ENCODE measurements at regions not wholly inside any gene's neighbourhood (a gene's known extent, or its start where the extent isn't known, plus 50 kb on each side); places are given as distances from the start of the nearest gene placed in this dataset.

DNA sequence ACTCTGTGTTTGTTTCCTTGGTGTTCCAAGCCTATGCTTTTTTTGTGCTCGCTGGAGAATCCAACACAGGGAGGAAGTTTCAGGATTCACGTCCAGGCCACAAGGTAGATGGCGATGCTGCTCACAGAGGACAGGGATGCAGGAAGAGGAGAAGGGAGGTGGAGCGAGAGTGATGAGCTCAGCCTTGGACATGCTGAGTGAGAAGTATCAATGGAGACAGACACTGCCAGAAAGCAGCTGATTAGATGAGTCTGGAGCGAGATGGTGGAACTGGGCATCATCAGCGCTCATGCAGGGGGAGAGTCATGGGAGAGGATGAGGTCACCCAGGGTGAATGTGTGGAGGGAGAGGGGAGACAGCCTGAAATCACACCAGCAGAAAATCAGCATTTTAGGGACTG lies 110.0 kb downstream of the GLUL start:
- H3K27me3 Mint-ChIP-seq (ENCODE audit: low read depth): peaks cover 3% of the 10 kb centered on the region
- H3K36me3 Mint-ChIP-seq (ENCODE audit: low read depth): no peaks in the 10 kb centered on the region
- no peaks in the 10 kb centered on the region for H3K4me1 Mint-ChIP-seq
- TF ChIP-seq, protein P1, sequence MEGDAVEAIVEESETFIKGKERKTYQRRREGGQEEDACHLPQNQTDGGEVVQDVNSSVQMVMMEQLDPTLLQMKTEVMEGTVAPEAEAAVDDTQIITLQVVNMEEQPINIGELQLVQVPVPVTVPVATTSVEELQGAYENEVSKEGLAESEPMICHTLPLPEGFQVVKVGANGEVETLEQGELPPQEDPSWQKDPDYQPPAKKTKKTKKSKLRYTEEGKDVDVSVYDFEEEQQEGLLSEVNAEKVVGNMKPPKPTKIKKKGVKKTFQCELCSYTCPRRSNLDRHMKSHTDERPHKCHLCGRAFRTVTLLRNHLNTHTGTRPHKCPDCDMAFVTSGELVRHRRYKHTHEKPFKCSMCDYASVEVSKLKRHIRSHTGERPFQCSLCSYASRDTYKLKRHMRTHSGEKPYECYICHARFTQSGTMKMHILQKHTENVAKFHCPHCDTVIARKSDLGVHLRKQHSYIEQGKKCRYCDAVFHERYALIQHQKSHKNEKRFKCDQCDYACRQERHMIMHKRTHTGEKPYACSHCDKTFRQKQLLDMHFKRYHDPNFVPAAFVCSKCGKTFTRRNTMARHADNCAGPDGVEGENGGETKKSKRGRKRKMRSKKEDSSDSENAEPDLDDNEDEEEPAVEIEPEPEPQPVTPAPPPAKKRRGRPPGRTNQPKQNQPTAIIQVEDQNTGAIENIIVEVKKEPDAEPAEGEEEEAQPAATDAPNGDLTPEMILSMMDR (IDR thresholded peaks at IDR 0.05; ENCODE audit: unreplicated experiment in 3 of 3): no peak
- H3K4me3 Mint-ChIP-seq: no peak overlapping the region
- H3K9me3 Mint-ChIP-seq: no peaks in the 10 kb centered on the region
- H3K27ac Mint-ChIP-seq: no peak overlapping the region

DNA sequence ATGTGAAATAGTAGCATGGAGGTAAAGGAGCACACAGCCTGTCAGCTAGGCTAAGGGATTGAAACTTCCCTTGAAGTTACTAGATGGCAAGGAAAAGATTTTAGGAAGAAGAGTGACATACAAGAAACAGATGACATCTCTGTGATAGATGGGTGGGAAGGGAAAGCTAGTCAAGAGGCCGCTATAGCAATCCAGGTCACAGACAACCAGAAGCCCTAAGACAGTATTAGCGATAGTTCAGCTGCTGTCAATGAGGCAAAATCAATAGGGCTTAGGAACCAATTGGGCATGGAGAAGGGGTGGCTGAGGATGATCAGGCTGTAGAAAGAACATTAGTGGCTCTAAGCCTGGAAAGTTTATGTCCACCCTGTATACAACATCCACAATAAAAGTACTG lies 111.1 kb downstream of the GLUL start:
- H3K36me3 Mint-ChIP-seq (ENCODE audit: low read depth): no peaks in the 10 kb centered on the region
- no peaks in the 10 kb centered on the region for H3K4me1 Mint-ChIP-seq
- no peak overlapping the region for H3K4me3 Mint-ChIP-seq
- peaks cover 3% of the 10 kb centered on the region for H3K27me3 Mint-ChIP-seq (ENCODE audit: low read depth)
- TF ChIP-seq, protein P1 (IDR thresholded peaks at IDR 0.05; ENCODE audit: unreplicated experiment in 3 of 3): no peak
- H3K27ac Mint-ChIP-seq: no peak overlapping the region
- no peaks in the 10 kb centered on the region for H3K9me3 Mint-ChIP-seq

DNA sequence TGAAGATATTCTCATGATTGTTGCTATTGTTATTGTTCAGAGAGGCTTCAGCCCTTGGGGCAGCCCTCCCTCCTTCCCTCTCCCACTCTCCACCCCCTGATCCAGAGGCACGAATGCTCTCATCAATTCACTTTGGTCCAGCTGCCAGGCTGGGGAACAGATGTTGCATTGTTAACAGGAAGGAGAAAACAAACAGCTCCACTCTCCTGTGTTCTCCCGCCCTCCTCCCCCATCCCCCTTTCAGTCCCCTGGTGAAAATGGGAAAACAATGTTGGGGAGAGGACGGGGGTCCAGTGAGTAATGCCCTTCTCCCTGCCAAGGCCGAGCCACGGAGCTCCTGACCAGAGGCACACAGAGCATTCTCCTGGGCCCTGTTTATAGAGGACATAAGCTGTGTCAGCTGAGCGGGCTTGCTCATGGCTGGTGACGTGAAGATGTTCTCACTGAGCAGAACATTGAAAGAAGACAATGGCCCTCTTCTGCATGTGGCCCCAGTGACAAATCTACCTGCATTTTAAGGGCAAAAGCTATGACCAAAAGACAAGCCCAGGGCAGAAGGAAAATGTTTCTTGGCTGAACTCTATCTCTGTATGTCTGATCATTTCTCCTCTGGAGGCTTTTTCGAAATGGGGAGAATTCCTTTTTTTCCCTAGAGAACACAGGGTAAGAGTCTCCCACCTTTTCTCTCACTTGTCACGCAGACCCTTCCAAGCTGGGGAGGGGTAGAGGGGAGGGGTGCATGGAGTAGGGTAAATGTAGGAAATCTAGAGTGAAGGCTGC lies 111.7 kb downstream of the GLUL start:
- H3K36me3 Mint-ChIP-seq (ENCODE audit: low read depth): no peaks in the 10 kb centered on the region
- no peaks in the 10 kb centered on the region for H3K9me3 Mint-ChIP-seq
- H3K4me3 Mint-ChIP-seq: no peak overlapping the region
- no peaks in the 10 kb centered on the region for H3K4me1 Mint-ChIP-seq
- no peak overlapping the region for H3K27ac Mint-ChIP-seq
- peaks cover 3% of the 10 kb centered on the region for H3K27me3 Mint-ChIP-seq (ENCODE audit: low read depth)
- TF ChIP-seq, protein P1 (IDR thresholded peaks at IDR 0.05; ENCODE audit: unreplicated experiment in 3 of 3): no peak

DNA sequence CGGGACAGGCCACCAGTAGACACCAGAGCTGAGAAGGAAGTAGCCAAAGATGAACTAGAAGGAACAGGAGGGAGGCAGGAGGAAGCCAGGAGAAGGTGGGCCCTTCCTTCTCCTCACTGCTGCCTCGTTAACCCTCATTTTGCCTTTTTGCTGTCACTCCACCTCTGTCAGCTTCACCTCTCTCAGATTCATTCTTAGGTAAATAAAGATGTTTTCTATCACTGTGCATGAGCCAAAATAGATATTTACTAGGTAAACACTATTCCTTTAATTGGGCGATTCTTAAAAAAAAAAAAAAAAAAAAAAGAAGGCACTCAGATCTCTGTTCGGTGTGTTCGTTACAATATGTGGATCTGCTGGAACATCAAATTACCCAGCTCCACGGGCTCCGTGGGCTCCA lies 112.3 kb downstream of the GLUL start:
- H3K36me3 Mint-ChIP-seq (ENCODE audit: low read depth): no peaks in the 10 kb centered on the region
- peaks cover 3% of the 10 kb centered on the region for H3K27me3 Mint-ChIP-seq (ENCODE audit: low read depth)
- no peak overlapping the region for H3K4me3 Mint-ChIP-seq
- no peak overlapping the region for H3K27ac Mint-ChIP-seq
- no peaks in the 10 kb centered on the region for H3K4me1 Mint-ChIP-seq
- no peaks in the 10 kb centered on the region for H3K9me3 Mint-ChIP-seq
- TF ChIP-seq, protein P1 (IDR thresholded peaks at IDR 0.05; ENCODE audit: unreplicated experiment in 3 of 3): no peak

DNA sequence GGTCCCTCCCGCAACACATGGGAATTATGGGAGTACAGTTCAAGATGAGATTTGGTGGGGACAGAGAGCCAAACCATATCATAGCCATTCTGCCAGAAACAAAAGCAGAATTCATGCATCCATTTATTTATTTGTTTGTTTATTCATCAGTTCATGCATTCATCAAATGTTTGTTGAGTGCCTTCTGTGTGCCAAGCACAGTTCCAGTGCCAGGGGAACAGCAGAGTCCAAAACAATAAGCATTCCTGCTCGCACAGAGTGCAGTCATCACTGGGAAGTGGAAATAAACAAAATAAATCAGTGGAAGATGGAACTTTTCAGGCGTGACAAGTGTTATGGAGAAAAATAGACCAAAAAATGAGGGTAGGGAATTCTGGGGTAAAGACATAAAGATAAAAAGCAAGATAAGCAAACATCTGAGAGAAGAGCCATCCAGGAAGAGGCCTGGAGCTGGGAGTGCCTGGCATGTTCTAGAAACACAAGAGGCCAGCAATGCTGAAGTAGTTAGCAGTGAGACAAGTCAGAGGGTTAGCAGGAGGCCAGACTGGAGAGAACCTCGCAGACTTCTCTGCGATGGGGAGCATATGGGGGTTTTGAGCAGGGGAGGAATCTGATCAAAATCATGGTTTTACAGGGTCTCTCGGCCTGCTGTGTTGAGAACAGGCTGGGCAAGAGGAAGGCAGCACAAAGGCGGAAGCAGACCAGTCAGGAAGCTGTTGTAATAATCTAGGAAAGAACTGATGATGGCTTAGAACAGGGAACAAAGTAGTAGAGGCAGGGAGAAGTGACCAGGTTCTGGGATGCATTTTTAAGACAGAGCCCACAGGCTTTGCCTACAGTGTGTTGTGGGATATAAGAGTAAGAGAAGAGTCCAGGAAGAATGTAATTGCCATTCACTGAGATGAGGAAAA lies 113.2 kb downstream of the GLUL start:
- Mint-ChIP-seq H3K4me1 (no peaks in the 10 kb centered on the region), H3K9me3 (no peaks in the 10 kb centered on the region), H3K27me3 (ENCODE audit: low read depth) (peaks cover 3% of the 10 kb centered on the region), H3K27ac (no peak overlapping the region), H3K4me3 (no peak overlapping the region), H3K36me3 (ENCODE audit: low read depth) (no peaks in the 10 kb centered on the region)
- TF ChIP-seq, protein P1 (IDR thresholded peaks at IDR 0.05; ENCODE audit: unreplicated experiment in 3 of 3): no peak
